OCI-LY3 (cell line): ENCODE measurements at regions not wholly inside any gene's neighbourhood (a gene's known extent, or its start where the extent isn't known, plus 50 kb on each side); places are given as distances from the start of the nearest gene placed in this dataset.

Experiments
- EZH2phosphoT487 ChIP-seq: fragments of 200-600 bp; shearing (Covaris generic); IDR thresholded peaks from 2 replicates; pipeline ENCODE4 v1.6.1; 2018; ENCODE audit warnings: antibody characterized with exemption, mixed run types, low read depth
- TF ChIP-seq, protein P1 (sequence below): fragments of 200-600, 300-600 bp; sonication (generic); IDR thresholded peaks from 2 replicates; pipeline ENCODE4 v1.5.1; 2014; ENCODE audit warnings: antibody characterized with exemption, low read length, low read depth

DNA sequence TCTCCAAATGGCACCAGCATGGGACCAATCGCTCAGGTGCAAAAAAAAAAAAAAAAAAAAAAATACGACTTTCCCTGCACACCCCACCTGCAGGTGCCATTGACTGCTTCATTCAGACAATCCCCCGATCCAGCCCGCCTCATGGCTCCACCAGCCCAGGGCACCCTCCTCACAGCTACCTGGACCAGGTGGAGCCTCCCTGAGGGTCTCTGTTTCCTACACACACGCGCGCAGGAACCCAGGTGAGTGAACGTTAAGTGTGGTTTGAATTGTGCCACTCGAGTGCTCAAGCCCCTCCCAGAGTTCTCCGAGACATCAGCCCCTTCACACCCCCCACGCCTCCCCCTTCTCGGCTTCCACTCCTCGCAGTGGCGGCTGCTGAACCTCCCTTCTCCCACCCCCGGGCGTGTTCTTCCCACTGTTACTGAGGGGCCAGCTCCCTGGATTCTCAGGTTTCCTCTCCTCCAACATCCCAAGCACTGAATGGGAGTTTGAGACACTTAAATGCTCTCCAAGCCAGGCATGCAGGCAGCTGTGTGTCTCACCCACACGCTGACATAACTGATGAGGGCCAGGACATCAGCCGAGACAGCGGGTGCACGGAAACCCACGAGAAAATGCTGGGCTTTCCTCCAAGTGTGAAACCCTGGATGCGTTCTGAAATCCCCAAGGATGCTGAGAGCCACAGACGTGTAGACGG, 88.8 kb upstream of the SNTG2 start:
- TF ChIP-seq, protein P1, sequence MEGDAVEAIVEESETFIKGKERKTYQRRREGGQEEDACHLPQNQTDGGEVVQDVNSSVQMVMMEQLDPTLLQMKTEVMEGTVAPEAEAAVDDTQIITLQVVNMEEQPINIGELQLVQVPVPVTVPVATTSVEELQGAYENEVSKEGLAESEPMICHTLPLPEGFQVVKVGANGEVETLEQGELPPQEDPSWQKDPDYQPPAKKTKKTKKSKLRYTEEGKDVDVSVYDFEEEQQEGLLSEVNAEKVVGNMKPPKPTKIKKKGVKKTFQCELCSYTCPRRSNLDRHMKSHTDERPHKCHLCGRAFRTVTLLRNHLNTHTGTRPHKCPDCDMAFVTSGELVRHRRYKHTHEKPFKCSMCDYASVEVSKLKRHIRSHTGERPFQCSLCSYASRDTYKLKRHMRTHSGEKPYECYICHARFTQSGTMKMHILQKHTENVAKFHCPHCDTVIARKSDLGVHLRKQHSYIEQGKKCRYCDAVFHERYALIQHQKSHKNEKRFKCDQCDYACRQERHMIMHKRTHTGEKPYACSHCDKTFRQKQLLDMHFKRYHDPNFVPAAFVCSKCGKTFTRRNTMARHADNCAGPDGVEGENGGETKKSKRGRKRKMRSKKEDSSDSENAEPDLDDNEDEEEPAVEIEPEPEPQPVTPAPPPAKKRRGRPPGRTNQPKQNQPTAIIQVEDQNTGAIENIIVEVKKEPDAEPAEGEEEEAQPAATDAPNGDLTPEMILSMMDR: no peak
- TF ChIP-seq EZH2phosphoT487: no peak
